Liver (tissue), 8 donors: ENCODE measurements at regions not wholly inside any gene's neighbourhood (a gene's known extent, or its start where the extent isn't known, plus 50 kb on each side); places are given as distances from the start of the nearest gene placed in this dataset.

Source experiments
- DNase-seq: peaks from one replicate; pipeline ENCODE4 v3.0.0-alpha.2; 2017; ENCODE audit warnings: low spot score
- H3K27ac ChIP-seq, 2 donors: one replicate each; pipeline ENCODE4 v1.7.0; 2013; ENCODE audit warnings: inconsistent platforms in 2 of 2, low read length in 2 of 2, control low read depth in 1 of 2, low read depth in 1 of 2, mild to moderate bottlenecking in 1 of 2
- H3K27me3 ChIP-seq, 4 donors: one replicate each; pipeline versions ENCODE4 v1.6.1 to v1.7.0; 2013; ENCODE audit warnings: low read length in 3 of 4, inconsistent platforms in 1 of 4, mild to moderate bottlenecking in 1 of 4, moderate library complexity in 1 of 4; ENCODE audit not compliant: control insufficient read depth in 4 of 4, insufficient read depth in 4 of 4
- H3K36me3 ChIP-seq, 4 donors: one replicate each; pipeline versions ENCODE4 v1.6.1 to v1.7.0; 2013; ENCODE audit warnings: low read length in 3 of 4, mild to moderate bottlenecking in 3 of 4, low read depth in 1 of 4, moderate library complexity in 1 of 4; ENCODE audit not compliant: control insufficient read depth in 4 of 4, insufficient read depth in 3 of 4
- H3K4me1 ChIP-seq, 4 donors: one replicate each; pipeline versions ENCODE4 v1.6.1 to v1.7.0; 2013; ENCODE audit warnings: low read length in 3 of 4, mild to moderate bottlenecking in 3 of 4, moderate library complexity in 1 of 4; ENCODE audit not compliant: control insufficient read depth in 4 of 4, insufficient read depth in 4 of 4
- H3K4me3 ChIP-seq, 3 donors: one replicate each; pipeline versions ENCODE4 v1.6.1 to v1.7.0; 2013; ENCODE audit warnings: low read length in 3 of 3, control low read depth in 1 of 3, low read depth in 1 of 3, mild to moderate bottlenecking in 1 of 3
- H3K9ac ChIP-seq, 2 donors: one replicate each; pipeline ENCODE4 v1.7.0; 2013; ENCODE audit warnings: low read length in 2 of 2, mild to moderate bottlenecking in 2 of 2, moderate library complexity in 2 of 2, control low read depth in 1 of 2, low read depth in 1 of 2
- H3K9me3 ChIP-seq, 4 donors: one replicate each; pipeline versions ENCODE4 v1.6.1 to v1.7.0; 2013; ENCODE audit warnings: low read length in 3 of 4; ENCODE audit not compliant: control insufficient read depth in 4 of 4
- ATF3 ChIP-seq: IDR thresholded peaks from 2 replicates; pipeline ENCODE4 v1.6.1; 2016; ENCODE audit warnings: antibody characterized with exemption
- CTCF ChIP-seq: fragments of 150-350 bp; IDR thresholded peaks from 2 replicates; pipeline ENCODE4 v1.5.1; 2017; ENCODE audit warnings: improper control_type of control experiment, low read depth, low read length; ENCODE audit not compliant: missing input control
- EGR1 ChIP-seq, 2 donors: IDR thresholded peaks; 2 replicates each; pipeline ENCODE4 v1.6.1; 2016 to 2018; ENCODE audit warnings: antibody characterized with exemption in 2 of 2, low read depth in 2 of 2
- FOXA1 ChIP-seq: IDR thresholded peaks from 2 replicates; pipeline ENCODE4 v1.6.1; 2016; ENCODE audit warnings: antibody characterized with exemption
- FOXA2 ChIP-seq: IDR thresholded peaks from 2 replicates; pipeline ENCODE4 v1.6.1; 2016; ENCODE audit warnings: antibody characterized with exemption
- GABPA ChIP-seq, 2 donors: IDR thresholded peaks in 1 of 2; conservative IDR thresholded peaks in 1 of 2; 2 replicates each; pipeline ENCODE4 v1.6.1; 2016; ENCODE audit warnings: antibody characterized with exemption in 2 of 2, mild to moderate bottlenecking in 1 of 2, moderate library complexity in 1 of 2
- HNF4A ChIP-seq, 2 donors: conservative IDR thresholded peaks; 2 replicates each; pipeline ENCODE4 v1.6.1; 2016; ENCODE audit warnings: antibody characterized with exemption in 2 of 2, mild to moderate bottlenecking in 2 of 2
- HNF4G ChIP-seq: IDR thresholded peaks from 2 replicates; pipeline ENCODE4 v1.6.1; 2016; ENCODE audit warnings: antibody characterized with exemption
- MAX ChIP-seq: IDR thresholded peaks from 2 replicates; pipeline ENCODE4 v1.6.1; 2016; ENCODE audit warnings: antibody characterized with exemption
- NR2F2 ChIP-seq: IDR thresholded peaks from 2 replicates; pipeline ENCODE4 v1.6.1; 2016; ENCODE audit warnings: antibody characterized with exemption
- RAD21 ChIP-seq, 2 donors: IDR thresholded peaks; 2 replicates each; pipeline ENCODE4 v1.6.1; 2016; ENCODE audit warnings: antibody characterized with exemption in 2 of 2, mild to moderate bottlenecking in 2 of 2
- REST ChIP-seq: IDR thresholded peaks from 2 replicates; pipeline ENCODE4 v1.6.1; 2016; ENCODE audit warnings: antibody characterized with exemption, mild to moderate bottlenecking
- RXRA ChIP-seq, 2 donors: IDR thresholded peaks; 2 replicates each; pipeline ENCODE4 v1.6.1; 2017 to 2018; ENCODE audit warnings: antibody characterized with exemption in 2 of 2, mild to moderate bottlenecking in 1 of 2
- SP1 ChIP-seq: IDR thresholded peaks from 2 replicates; pipeline ENCODE4 v1.6.1; 2018; ENCODE audit warnings: antibody characterized with exemption, mild to moderate bottlenecking
- TAF1 ChIP-seq: conservative IDR thresholded peaks from 2 replicates; pipeline ENCODE4 v1.6.1; 2016; ENCODE audit warnings: antibody characterized with exemption, mild to moderate bottlenecking
- YY1 ChIP-seq: IDR thresholded peaks from 2 replicates; pipeline ENCODE4 v1.6.1; 2016; ENCODE audit warnings: antibody characterized with exemption, mild to moderate bottlenecking
- WGBS: extraction: QIAGEN DNeasy Blood & Tissue Kit; methylation state at CpG from one replicate; pipeline ENCODE4 v1.1.7; 2013; 5-methylcytosine and 5-hydroxymethylcytosine counted together
- donor health status: healthy.
- donor health status: healthy.
- donor health status: healthy.
- donor health status: healthy.
- donor health status: healthy.

GRCh38 chr2:149781263-149781808 is 193.8 kb upstream of the MMADHC start (continued):
- TF ChIP-seq CTCF: no peak
- no peak for TF ChIP-seq TAF1
- no peak for TF ChIP-seq HNF4A (conservative IDR thresholded peaks at IDR 0.05)
- TF ChIP-seq HNF4G: no peak
- no peak for TF ChIP-seq FOXA1
- no peak for TF ChIP-seq GABPA (IDR thresholded peaks at IDR 0.05 in 1 of 2, conservative IDR thresholded peaks at IDR 0.05 in 1 of 2)
- TF ChIP-seq RAD21 (IDR thresholded peaks at IDR 0.05): no peak

GRCh38 chr2:149773006-149773405 is 185.4 kb upstream of the MMADHC start:
- H3K36me3 ChIP-seq: no peaks in the 10 kb centered on the region
- DNase-seq: no peak
- WGBS: 71% methylated on average over 1 of the region's 1 CpG
- H3K9me3 ChIP-seq: no peaks in the 10 kb centered on the region
- H3K4me1 ChIP-seq: no peaks in the 10 kb centered on the region
- H3K9ac ChIP-seq: no peak overlapping the region
- H3K27ac ChIP-seq: no peak overlapping the region
- TF ChIP-seq TAF1 (no peak), CTCF (no peak), ATF3 (no peak), EGR1 (IDR thresholded peaks at IDR 0.05; ENCODE audit: low read depth in 2 of 2) (no peak), RXRA (IDR thresholded peaks at IDR 0.05) (no peak), HNF4G (no peak), REST (no peak), FOXA2 (no peak), NR2F2 (no peak), YY1 (no peak), SP1 (no peak), HNF4A (conservative IDR thresholded peaks at IDR 0.05) (no peak), GABPA (IDR thresholded peaks at IDR 0.05 in 1 of 2, conservative IDR thresholded peaks at IDR 0.05 in 1 of 2) (no peak), MAX (no peak), RAD21 (IDR thresholded peaks at IDR 0.05) (no peak)
- no peaks in the 10 kb centered on the region for H3K27me3 ChIP-seq
- H3K4me3 ChIP-seq: no peak overlapping the region
